A673 (cell line): ENCODE measurements at regions not wholly inside any gene's neighbourhood (a gene's known extent, or its start where the extent isn't known, plus 50 kb on each side); places are given as distances from the start of the nearest gene placed in this dataset.
A peak's percentile ranks its signal among the peaks of the same experiment; 100 is the strongest.

Experiments used
- BruUV-seq: library from RNA; stranded (reverse); fragments of 400-500 nt; replicated peaks from 2 replicates; lab custom pipeline; 2021; lab: Mats Ljungman, UMichigan
- CTCF ChIA-PET: fragments of 300-600 bp; sonication (Branson Sonifier 250); formaldehyde crosslinking; loops from one replicate; lab custom pipeline; 2022; ENCODE audit warnings: antibody characterized with exemption; lab: Charles Lee
- POLR2A ChIA-PET: fragments of 300-600 bp; sonication (Branson Sonifier 250); formaldehyde crosslinking; loops from one replicate; lab custom pipeline; 2022; ENCODE audit warnings: antibody characterized with exemption; ENCODE audit not compliant: low non-redundant PET; lab: Charles Lee
- DNase-seq: peaks from one replicate; pipeline ENCODE4 v3.0.0-alpha.2; 2015; ENCODE audit warnings: low spot score
- H3K27ac ChIP-seq: fragments of 200-600 bp; sonication (generic); 2 replicates; pipeline ENCODE4 v1.5.1; 2016; ENCODE audit warnings: mixed run types, low read depth, mild to moderate bottlenecking, mixed read lengths, antibody characterized with exemption, low read length; ENCODE audit not compliant: poor library complexity, severe bottlenecking
- H3K27me3 ChIP-seq: fragments of 200-600 bp; sonication (generic); replicated peaks from 2 replicates; pipeline ENCODE4 v1.6.1; 2017; ENCODE audit warnings: mixed run types, low read depth, mild to moderate bottlenecking, mixed read lengths, antibody characterized with exemption, low read length; ENCODE audit not compliant: insufficient read depth, poor library complexity
- H3K36me3 ChIP-seq: fragments of 200-600 bp; sonication (generic); 2 replicates; pipeline ENCODE4 v1.6.1; 2016; ENCODE audit warnings: mixed run types, mild to moderate bottlenecking, mixed read lengths, antibody characterized with exemption, low read length; ENCODE audit not compliant: insufficient read depth, poor library complexity, severe bottlenecking
- H3K4me1 ChIP-seq: fragments of 200-600 bp; sonication (generic); 2 replicates; pipeline ENCODE4 v1.6.1; 2017; ENCODE audit warnings: mixed run types, mild to moderate bottlenecking, mixed read lengths, antibody characterized with exemption, low read length; ENCODE audit not compliant: insufficient read depth, poor library complexity, severe bottlenecking
- H3K4me3 ChIP-seq: fragments of 200-600 bp; sonication (generic); 2 replicates; pipeline ENCODE4 v1.5.1; 2016; ENCODE audit warnings: low read depth, mixed run types, mild to moderate bottlenecking, mixed read lengths, low read length; ENCODE audit not compliant: poor library complexity, severe bottlenecking
- H3K9me3 ChIP-seq: fragments of 200-600 bp; sonication (generic); 2 replicates; pipeline ENCODE4 v1.6.1; 2016; ENCODE audit warnings: mixed run types, low read depth, mild to moderate bottlenecking, mixed read lengths, antibody characterized with exemption, low read length; ENCODE audit not compliant: poor library complexity, severe bottlenecking
- CTCF ChIP-seq: fragments of 300-800, 200-600 bp; sonication (generic); conservative IDR thresholded peaks from 2 replicates; pipeline ENCODE4 v1.5.1; 2017; ENCODE audit warnings: low read depth, mild to moderate bottlenecking, antibody characterized with exemption, low read length, moderate library complexity, mixed read lengths
- EZH2 ChIP-seq: fragments of 200-600 bp; sonication (generic); IDR thresholded peaks from 2 replicates; pipeline ENCODE4 v1.6.1; 2017; ENCODE audit warnings: borderline replicate concordance, low read depth, mild to moderate bottlenecking, mixed read lengths, antibody characterized with exemption, low read length; ENCODE audit not compliant: poor library complexity, severe bottlenecking
- intact Hi-C: fragments of 100-400 bp; cut with micrococcal nuclease; formaldehyde crosslinking; loops from one replicate; pipeline ENCODE4 v1.10.0; 2022; ENCODE audit not compliant: unreplicated experiment

GRCh38 chr3:30069056-30069455, 537.3 kb upstream of the TGFBR2 start:
- Histone ChIP-seq H3K9me3 (peaks cover 4% of the 10 kb centered on the region), H3K4me1 (no peaks in the 10 kb centered on the region), H3K4me3 (no peak overlapping the region), H3K36me3 (no peaks in the 10 kb centered on the region), H3K27me3 (no peaks in the 10 kb centered on the region), H3K27ac (no peak overlapping the region)
- intact Hi-C loops = no loop called here
- no peak for TF ChIP-seq CTCF
- TF ChIP-seq EZH2 = no peak
- no TSS peak for BruUV-seq
- CTCF ChIA-PET = no interaction called here
- POLR2A ChIA-PET = no interaction called here
- DNase-seq = no peak

GRCh38 chr3:30073040-30073439, 533.4 kb upstream of the TGFBR2 start:
- DNase-seq = no peak
- Histone ChIP-seq H3K36me3 (no peaks in the 10 kb centered on the region), H3K27me3 (no peaks in the 10 kb centered on the region), H3K4me3 (no peak overlapping the region), H3K4me1 (peaks cover 4% of the 10 kb centered on the region), H3K9me3 (no peaks in the 10 kb centered on the region), H3K27ac (no peak overlapping the region)
- intact Hi-C loops = no loop called here
- no TSS peak for BruUV-seq
- no peak for TF ChIP-seq CTCF
- no peak for TF ChIP-seq EZH2
- ChIA-PET POLR2A (no interaction called here), CTCF (no interaction called here)

GRCh38 chr3:30073622-30074021, 532.8 kb upstream of the TGFBR2 start:
- intact Hi-C loops = no loop called here
- ChIA-PET POLR2A (no interaction called here), CTCF (no interaction called here)
- no peak overlapping the region for H3K27ac ChIP-seq
- peaks cover 4% of the 10 kb centered on the region for H3K4me1 ChIP-seq
- TF ChIP-seq EZH2 (no peak), CTCF (no peak)
- BruUV-seq = no TSS peak
- no peaks in the 10 kb centered on the region for H3K9me3 ChIP-seq
- no peak overlapping the region for H3K4me3 ChIP-seq
- no peaks in the 10 kb centered on the region for H3K36me3 ChIP-seq
- H3K27me3 ChIP-seq = no peaks in the 10 kb centered on the region
- DNase-seq = peak; percentile 23
